Forelimb muscle (tissue), 1 donor: ENCODE measurements at regions not wholly inside any gene's neighbourhood (a gene's known extent, or its start where the extent isn't known, plus 50 kb on each side); places are given as distances from the start of the nearest gene placed in this dataset.
"Not testable (repeated sequence)": the region's sequence is repeated elsewhere in the genome, so short reads cannot be mapped to it uniquely, and the experiment has no call there.

Source experiments
- DNase-seq: peaks from one replicate; pipeline ENCODE4 v3.0.0-alpha.2; 2013; ENCODE audit warnings: low read depth

GRCh38 chr6:95865857-95866256, 149.9 kb upstream of the FUT9 start:
- no peak for DNase-seq

- no peak for DNase-seq
These were observed 149.0 kb upstream of the FUT9 start for GRCh38 chr6:95866732-95867131.

- DNase-seq: no peak
These were observed 148.6 kb upstream of the FUT9 start for GRCh38 chr6:95867205-95867604.

GRCh38 chr6:95877480-95877879, 138.3 kb upstream of the FUT9 start:
- DNase-seq: no peak

GRCh38 chr6:95879856-95880255, 135.9 kb upstream of the FUT9 start:
- DNase-seq: no peak

- peak; percentile 22 for DNase-seq
These were observed 133.4 kb upstream of the FUT9 start for GRCh38 chr6:95882371-95882770.

GRCh38 chr6:95888711-95889110, 127.1 kb upstream of the FUT9 start:
- not testable (repeated sequence) for DNase-seq

GRCh38 chr6:95905132-95905531, 110.6 kb upstream of the FUT9 start:
- DNase-seq: no peak

- no peak for DNase-seq
These were observed 98.7 kb upstream of the FUT9 start for GRCh38 chr6:95917034-95917433.

GRCh38 chr6:95923518-95923917, 92.3 kb upstream of the FUT9 start:
- no peak for DNase-seq

GRCh38 chr6:95935736-95936135, 80.0 kb upstream of the FUT9 start:
- no peak for DNase-seq

- DNase-seq: no peak
These were observed 68.9 kb upstream of the FUT9 start for GRCh38 chr6:95946906-95947305.

GRCh38 chr6:95948324-95948723, 67.5 kb upstream of the FUT9 start:
- DNase-seq: no peak

- DNase-seq: no peak
These were observed 65.8 kb upstream of the FUT9 start for GRCh38 chr6:95949985-95950384.

- DNase-seq: no peak
These were observed 57.1 kb upstream of the FUT9 start for GRCh38 chr6:95958686-95959085.

GRCh38 chr6:95959261-95959660, 56.5 kb upstream of the FUT9 start:
- DNase-seq: no peak
